HG02642 (cell line): ENCODE measurements at regions not wholly inside any gene's neighbourhood (a gene's known extent, or its start where the extent isn't known, plus 50 kb on each side); places are given as distances from the start of the nearest gene placed in this dataset.
"Not testable (repeated sequence)": the region's sequence is repeated elsewhere in the genome, so short reads cannot be mapped to it uniquely, and the experiment has no call there.

ENCODE experiments used
- ATAC-seq: cut with Tn5 transposase; IDR thresholded peaks from one replicate; pipeline ENCODE4 v1.9.1; 2021; ENCODE audit warnings: mild to moderate bottlenecking; ENCODE audit not compliant: unreplicated experiment, poor library complexity

- ATAC-seq, result no peak
These were observed 155.7 kb upstream of the JADE1 start for GRCh38 chr4:128653527-128654444.

- no peak for ATAC-seq
These were observed 159.8 kb upstream of the JADE1 start for GRCh38 chr4:128649575-128650205.

GRCh38 chr4:128649161-128649560, 160.3 kb upstream of the JADE1 start:
- no peak for ATAC-seq

DNA sequence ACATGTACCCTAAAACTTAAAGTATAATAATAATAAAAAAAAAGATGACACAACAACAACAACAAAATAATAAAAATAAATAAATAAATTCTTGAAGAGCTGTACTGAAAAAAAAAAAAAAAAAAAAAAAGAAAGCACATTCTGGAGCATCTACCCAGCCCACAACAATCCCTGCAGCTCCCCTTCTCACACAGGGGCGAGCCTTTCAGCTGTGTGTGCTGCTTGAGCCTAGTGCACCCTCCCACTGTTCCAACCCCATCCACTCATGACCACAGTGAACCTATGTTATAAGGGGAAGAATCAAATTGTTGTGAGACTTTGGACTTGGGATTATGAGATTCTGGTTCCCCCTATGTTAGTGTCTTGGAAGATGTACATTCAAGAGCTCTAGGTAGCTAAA, 161.5 kb upstream of the JADE1 start:
- no peak for ATAC-seq

GRCh38 chr4:128646893-128647292, 162.6 kb upstream of the JADE1 start:
- ATAC-seq, result not testable (repeated sequence)

DNA sequence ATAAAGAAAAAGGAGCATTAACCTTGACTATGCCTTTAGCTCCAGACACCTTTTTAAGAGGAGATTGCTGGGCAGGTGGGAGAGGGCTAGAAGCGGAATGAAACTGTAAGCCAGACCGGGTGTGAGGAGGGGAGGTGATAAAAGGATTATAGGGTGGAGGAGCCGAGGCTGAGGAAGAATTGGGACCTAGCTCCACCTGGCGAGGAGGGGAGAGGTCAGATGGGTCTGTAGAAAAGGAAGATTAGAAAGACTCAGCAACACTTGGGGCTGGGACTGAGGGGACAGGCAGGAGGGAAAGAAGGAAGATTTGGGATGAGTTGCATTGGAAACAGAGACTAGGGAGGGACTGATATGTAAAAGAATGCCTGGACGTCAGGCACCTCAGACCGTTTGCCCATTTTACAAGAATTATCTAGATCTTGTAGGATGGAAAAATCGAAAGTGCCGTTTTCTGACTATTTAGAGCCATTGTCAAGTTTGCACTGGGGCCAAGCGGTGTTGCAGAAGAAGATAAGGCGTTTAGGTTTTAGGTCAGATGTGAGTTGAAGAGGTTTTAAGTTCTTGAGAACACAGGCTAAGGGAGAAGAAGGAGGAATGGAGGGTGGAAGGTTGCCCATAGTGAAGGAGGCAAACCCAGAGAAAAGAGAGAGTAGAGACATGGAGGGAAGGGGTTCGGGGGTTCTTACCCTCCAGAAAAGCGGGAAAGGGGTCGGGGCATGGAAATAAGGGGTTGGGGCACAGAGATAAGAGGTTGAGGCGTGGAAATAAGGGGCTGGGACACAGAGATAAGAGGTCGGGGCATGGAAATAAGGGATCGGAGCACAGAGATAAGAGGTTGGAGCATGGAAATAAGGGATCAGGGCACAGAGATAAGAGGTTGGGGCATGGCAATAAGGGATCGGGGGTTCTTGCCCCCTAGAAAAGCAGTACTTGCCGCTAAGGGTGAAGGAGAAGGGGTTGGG, 164.5 kb upstream of the JADE1 start:
- not testable (repeated sequence) for ATAC-seq

DNA sequence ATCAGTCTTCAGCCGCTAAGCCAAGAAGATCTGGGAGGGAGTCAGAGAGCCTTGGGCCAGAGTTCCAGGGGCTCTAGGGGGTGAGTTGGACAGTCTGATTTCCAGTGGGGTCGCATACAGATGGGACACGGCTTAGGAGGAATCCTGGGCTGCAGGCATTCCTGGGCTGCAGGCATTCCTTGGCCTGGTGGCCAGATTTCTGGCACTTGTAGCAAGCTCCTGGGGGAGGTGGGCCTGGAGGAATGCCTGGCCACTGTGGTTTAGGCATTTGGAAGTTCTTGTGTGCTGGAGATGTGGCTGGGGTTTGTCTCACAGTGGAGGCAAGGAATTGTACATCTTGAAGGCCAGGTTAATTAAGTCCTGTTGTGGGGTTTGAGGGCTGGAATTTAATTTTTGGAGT, 165.4 kb upstream of the JADE1 start:
- not testable (repeated sequence) for ATAC-seq

GRCh38 chr4:128641566-128641965, 167.9 kb upstream of the JADE1 start:
- not testable (repeated sequence) for ATAC-seq

DNA sequence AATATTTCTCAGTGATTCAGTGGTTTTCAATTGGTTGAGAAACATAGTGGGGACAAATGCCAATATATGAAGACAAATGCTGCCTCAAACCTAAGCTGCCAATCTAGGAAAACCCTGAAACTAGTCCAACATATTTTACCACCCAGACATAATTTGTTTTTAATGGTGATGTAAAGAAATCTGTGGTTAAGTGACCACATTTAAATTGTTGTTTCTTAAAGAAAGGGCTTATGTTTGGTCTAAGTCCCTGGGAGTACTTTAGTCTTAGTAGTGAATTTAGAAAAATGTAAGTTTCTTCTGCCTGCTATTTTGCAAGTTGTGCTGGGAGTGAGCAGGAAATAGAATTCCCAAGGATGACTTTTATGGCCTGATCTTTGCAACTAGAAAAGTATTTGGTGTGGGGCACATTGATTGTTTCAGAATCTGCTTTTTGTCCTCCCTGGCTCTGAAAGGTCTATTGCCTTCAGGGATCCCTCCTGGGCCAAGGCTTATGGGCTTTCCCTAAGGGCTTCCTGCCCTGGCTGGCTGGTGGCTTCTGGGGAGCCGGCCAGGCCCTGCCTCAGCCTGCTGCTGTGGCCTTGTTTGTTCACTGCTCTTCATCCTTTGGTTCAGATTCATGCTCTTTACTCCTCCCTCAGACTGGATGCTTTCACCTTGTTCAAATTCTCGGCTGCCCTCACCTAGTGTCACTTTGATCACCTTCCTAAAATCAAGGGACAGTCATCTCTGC, 169.8 kb upstream of the JADE1 start:
- no peak for ATAC-seq

DNA sequence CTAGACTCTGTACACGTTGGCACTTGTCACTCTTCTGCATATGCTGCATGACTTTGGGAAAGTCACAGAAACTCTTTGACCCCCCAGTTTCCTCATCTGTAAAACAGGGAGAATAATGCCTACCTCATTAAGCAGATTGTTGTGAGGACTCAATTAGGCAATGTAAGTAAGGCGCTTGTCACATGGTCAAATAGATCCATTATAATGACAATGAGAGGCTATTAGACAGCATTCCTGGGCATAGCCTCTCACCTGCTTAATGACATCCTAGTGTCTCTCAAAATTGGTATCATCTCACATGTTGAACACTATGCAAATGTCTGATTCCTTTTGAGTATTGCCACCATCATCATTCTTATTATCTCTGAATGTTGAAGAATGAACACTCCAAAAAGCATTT, 172.6 kb upstream of the JADE1 start:
- ATAC-seq, result no peak

GRCh38 chr4:128635955-128636560, 173.4 kb upstream of the JADE1 start:
- ATAC-seq, result no peak

GRCh38 chr4:128635141-128635954, 174.2 kb upstream of the JADE1 start:
- ATAC-seq, result no peak

- no peak for ATAC-seq
These were observed 176.4 kb upstream of the JADE1 start for GRCh38 chr4:128633067-128633466.

GRCh38 chr4:128630871-128631270, 178.6 kb upstream of the JADE1 start:
- no peak for ATAC-seq

DNA sequence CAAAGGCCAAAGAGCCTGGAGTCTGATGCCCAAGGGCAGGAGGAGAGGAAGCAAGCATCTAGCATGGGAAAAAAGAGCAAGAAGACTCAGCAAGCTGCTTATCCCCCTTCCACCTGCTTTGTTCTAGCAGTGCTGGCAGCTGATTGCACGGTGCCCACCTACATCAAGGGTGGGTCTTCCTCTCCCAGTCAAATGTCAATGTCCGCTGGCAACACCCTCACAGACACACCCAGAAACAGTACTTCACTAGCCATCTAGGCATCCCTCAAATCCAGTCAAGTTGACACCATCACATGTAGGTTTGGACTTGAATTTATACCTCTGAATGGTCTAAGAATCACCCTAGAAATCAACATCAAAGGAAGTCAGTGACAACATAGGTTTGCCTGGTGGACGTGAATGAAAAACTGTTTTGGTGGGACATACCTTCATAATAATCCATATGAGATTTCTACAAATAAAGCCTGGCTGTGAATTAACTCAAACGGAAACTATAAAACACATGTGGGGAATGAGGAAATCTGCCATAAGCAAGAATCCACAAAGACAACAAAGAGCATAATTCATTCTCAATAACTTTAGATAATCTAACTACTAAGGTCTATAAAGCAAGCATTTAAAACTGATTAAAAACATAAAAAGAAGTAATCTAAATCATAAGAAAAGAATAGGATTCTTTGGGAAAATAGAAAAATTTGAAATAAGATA, 185.8 kb upstream of the JADE1 start:
- no peak for ATAC-seq

- not testable (repeated sequence) for ATAC-seq
These were observed 189.1 kb upstream of the JADE1 start for GRCh38 chr4:128620279-128620965.

GRCh38 chr4:128615197-128615596, 194.3 kb upstream of the JADE1 start:
- ATAC-seq, result no peak
